ENCODE measurements at regions not wholly inside any gene's neighbourhood (a gene's known extent, or its start where the extent isn't known, plus 50 kb on each side); places are given as distances from the start of the nearest gene placed in this dataset.

DNA sequence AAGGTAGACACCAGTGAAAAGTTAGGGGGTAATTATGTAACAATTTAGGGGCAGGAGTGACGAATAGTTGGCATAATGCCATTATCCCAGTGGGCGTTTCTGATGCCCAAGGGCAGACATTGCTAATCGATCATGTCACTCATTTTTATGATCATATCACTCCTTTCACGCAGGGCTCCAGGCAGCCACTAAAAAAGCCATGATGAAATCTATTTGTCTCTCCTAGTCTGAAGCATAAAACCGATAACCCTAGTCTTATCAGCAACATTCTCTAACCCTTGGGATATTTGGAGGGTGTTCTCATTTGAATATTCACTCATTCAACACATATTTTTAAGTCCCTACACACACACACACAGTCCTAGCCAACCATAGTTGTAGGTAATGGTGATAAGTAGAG, 114.9 kb downstream of the NMUR2 start:
- H3K4me3 Mint-ChIP-seq: no peak overlapping the region
- no peaks in the 10 kb centered on the region for H3K9me3 Mint-ChIP-seq
- H3K27me3 Mint-ChIP-seq (ENCODE audit: low read depth): no peaks in the 10 kb centered on the region
- no peak overlapping the region for H3K27ac Mint-ChIP-seq
- no peaks in the 10 kb centered on the region for H3K36me3 Mint-ChIP-seq (ENCODE audit: low read depth)
- no peaks in the 10 kb centered on the region for H3K4me1 Mint-ChIP-seq (ENCODE audit: low read depth)

DNA sequence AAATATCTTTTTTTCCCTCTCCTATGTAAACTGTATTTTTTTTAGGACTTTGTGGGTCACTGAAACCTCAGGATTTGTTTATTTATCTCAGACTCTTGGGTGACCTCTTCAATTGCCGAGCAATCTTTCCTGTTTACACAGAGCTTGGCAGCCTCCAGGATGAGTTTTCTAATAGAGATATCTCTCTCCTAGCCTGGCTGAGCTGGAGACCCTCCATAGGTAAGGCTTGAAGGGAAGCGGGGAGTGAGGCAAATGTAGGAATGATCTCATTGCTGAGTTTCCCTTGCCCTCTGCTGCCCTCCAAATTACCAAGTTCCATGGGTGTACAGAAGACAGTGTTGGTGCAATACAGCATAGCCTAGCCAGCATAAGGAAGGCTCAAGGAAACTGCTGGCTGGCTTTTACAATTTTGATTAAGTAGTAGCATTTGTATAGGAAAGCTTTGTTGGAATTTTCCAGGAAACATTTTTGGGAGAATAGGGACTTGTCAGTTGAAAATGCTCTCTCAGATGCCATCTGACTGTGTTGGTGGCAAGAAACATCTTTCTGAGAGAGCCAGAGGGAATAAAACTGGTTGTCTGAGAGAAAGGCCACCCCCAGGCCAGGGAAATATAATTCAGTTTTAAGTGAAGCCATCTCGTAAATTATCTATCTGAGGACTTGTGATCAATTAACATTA, 116.0 kb downstream of the NMUR2 start:
- Mint-ChIP-seq H3K27ac (no peak overlapping the region), H3K36me3 (ENCODE audit: low read depth) (no peaks in the 10 kb centered on the region), H3K4me3 (no peak overlapping the region), H3K27me3 (ENCODE audit: low read depth) (no peaks in the 10 kb centered on the region), H3K4me1 (ENCODE audit: low read depth) (no peaks in the 10 kb centered on the region), H3K9me3 (no peaks in the 10 kb centered on the region)

- Mint-ChIP-seq H3K27me3 (ENCODE audit: low read depth) (no peaks in the 10 kb centered on the region), H3K9me3 (no peaks in the 10 kb centered on the region), H3K4me1 (ENCODE audit: low read depth) (no peaks in the 10 kb centered on the region), H3K27ac (no peak overlapping the region), H3K36me3 (ENCODE audit: low read depth) (no peaks in the 10 kb centered on the region), H3K4me3 (no peak overlapping the region)
These were observed 116.6 kb downstream of the NMUR2 start for GRCh38 chr5:152288499-152288898.

GRCh38 chr5:152285764-152286163, 119.3 kb downstream of the NMUR2 start:
- Mint-ChIP-seq H3K36me3 (ENCODE audit: low read depth) (no peaks in the 10 kb centered on the region), H3K4me3 (no peak overlapping the region), H3K27ac (no peak overlapping the region), H3K4me1 (ENCODE audit: low read depth) (no peaks in the 10 kb centered on the region), H3K9me3 (no peaks in the 10 kb centered on the region), H3K27me3 (ENCODE audit: low read depth) (no peaks in the 10 kb centered on the region)

- no peaks in the 10 kb centered on the region for H3K36me3 Mint-ChIP-seq (ENCODE audit: low read depth)
- no peaks in the 10 kb centered on the region for H3K9me3 Mint-ChIP-seq
- no peaks in the 10 kb centered on the region for H3K27me3 Mint-ChIP-seq (ENCODE audit: low read depth)
- no peak overlapping the region for H3K4me3 Mint-ChIP-seq
- no peaks in the 10 kb centered on the region for H3K4me1 Mint-ChIP-seq (ENCODE audit: low read depth)
- no peak overlapping the region for H3K27ac Mint-ChIP-seq
These were observed 122.7 kb downstream of the NMUR2 start for GRCh38 chr5:152282331-152282730.

DNA sequence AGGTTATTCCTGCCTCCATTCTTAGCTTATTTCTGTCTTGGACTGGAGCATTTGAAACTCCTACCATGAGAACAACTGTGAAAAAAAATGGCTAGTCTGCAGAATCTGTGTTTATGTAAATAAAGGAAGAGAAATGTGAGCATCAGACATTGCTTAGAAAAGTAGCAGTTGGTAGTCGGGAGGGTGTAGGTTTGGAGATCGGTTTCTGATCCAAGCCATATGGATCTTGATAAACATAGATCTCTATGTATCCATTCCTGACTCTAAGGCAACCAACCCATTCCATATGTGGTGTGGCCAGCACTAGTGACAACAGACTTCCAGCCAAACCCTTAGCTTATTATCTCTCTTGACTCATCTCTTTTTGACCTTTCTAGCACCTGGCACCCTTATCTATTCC, 127.1 kb downstream of the NMUR2 start:
- Mint-ChIP-seq H3K9me3 (no peaks in the 10 kb centered on the region), H3K27ac (no peak overlapping the region), H3K36me3 (ENCODE audit: low read depth) (no peaks in the 10 kb centered on the region), H3K4me3 (no peak overlapping the region), H3K27me3 (ENCODE audit: low read depth) (no peaks in the 10 kb centered on the region), H3K4me1 (ENCODE audit: low read depth) (no peaks in the 10 kb centered on the region)

- Mint-ChIP-seq H3K27ac (no peak overlapping the region), H3K4me1 (ENCODE audit: low read depth) (no peaks in the 10 kb centered on the region), H3K4me3 (no peak overlapping the region), H3K27me3 (ENCODE audit: low read depth) (no peaks in the 10 kb centered on the region), H3K9me3 (no peaks in the 10 kb centered on the region), H3K36me3 (ENCODE audit: low read depth) (no peaks in the 10 kb centered on the region)
These were observed 130.9 kb downstream of the NMUR2 start for GRCh38 chr5:152274224-152274623.

GRCh38 chr5:152271420-152271819, 133.7 kb downstream of the NMUR2 start:
- Mint-ChIP-seq H3K36me3 (ENCODE audit: low read depth) (no peaks in the 10 kb centered on the region), H3K4me1 (ENCODE audit: low read depth) (no peaks in the 10 kb centered on the region), H3K27me3 (ENCODE audit: low read depth) (no peaks in the 10 kb centered on the region), H3K27ac (no peak overlapping the region), H3K4me3 (no peak overlapping the region), H3K9me3 (no peaks in the 10 kb centered on the region)

- Mint-ChIP-seq H3K4me1 (ENCODE audit: low read depth) (no peaks in the 10 kb centered on the region), H3K9me3 (no peaks in the 10 kb centered on the region), H3K27ac (no peak overlapping the region), H3K27me3 (ENCODE audit: low read depth) (no peaks in the 10 kb centered on the region), H3K4me3 (no peak overlapping the region), H3K36me3 (ENCODE audit: low read depth) (no peaks in the 10 kb centered on the region)
These were observed 135.0 kb downstream of the NMUR2 start for GRCh38 chr5:152270096-152270495.

GRCh38 chr5:152269533-152269932, 135.5 kb downstream of the NMUR2 start:
- Mint-ChIP-seq H3K4me3 (no peak overlapping the region), H3K4me1 (ENCODE audit: low read depth) (no peaks in the 10 kb centered on the region), H3K9me3 (no peaks in the 10 kb centered on the region), H3K27me3 (ENCODE audit: low read depth) (no peaks in the 10 kb centered on the region), H3K27ac (no peak overlapping the region), H3K36me3 (ENCODE audit: low read depth) (no peaks in the 10 kb centered on the region)

- no peaks in the 10 kb centered on the region for H3K27me3 Mint-ChIP-seq (ENCODE audit: low read depth)
- no peak overlapping the region for H3K27ac Mint-ChIP-seq
- H3K36me3 Mint-ChIP-seq (ENCODE audit: low read depth): no peaks in the 10 kb centered on the region
- no peaks in the 10 kb centered on the region for H3K9me3 Mint-ChIP-seq
- no peak overlapping the region for H3K4me3 Mint-ChIP-seq
- no peaks in the 10 kb centered on the region for H3K4me1 Mint-ChIP-seq (ENCODE audit: low read depth)
These were observed 140.3 kb downstream of the NMUR2 start for GRCh38 chr5:152264645-152265254.

DNA sequence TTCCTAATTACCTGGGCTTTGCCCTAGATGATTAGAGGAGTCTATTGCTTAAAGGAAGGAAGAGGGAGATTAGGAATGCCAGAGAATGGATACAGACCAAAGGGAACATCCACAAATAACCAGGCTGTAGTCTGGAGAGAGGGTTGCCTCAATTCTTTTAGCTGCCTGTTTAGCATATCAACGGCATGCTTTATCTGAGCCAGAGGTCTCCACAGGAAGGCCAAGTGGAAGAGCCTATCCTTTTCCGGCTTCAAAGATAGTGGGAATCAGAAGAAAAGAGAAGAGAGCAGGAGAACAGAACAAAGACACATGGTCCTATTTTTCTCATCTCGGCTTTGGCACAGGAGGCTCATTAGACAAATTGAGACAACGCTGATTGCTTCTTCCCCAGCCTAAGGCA, 142.4 kb downstream of the NMUR2 start:
- no peaks in the 10 kb centered on the region for H3K36me3 Mint-ChIP-seq (ENCODE audit: low read depth)

DNA sequence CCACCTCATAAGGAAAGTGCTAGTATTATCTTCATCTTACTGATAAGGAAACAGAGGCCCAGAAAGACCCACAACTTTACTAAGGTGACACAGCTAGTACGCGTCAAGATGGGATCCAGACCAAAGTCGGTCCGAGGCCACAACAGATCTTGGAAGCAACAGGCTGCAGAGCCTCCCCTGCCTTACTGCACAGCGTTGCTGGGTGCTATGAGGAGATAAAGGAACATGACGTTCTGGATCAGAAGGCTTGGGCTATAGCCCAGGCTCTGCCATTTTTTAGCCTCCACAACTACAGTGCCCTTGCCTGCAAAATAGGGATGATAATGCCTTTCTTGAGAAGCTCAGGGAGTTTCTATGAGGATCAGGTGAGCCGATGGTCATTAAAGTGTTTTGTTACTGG, 144.1 kb downstream of the NMUR2 start:
- no peaks in the 10 kb centered on the region for H3K9me3 Mint-ChIP-seq
- H3K27me3 Mint-ChIP-seq (ENCODE audit: low read depth): no peaks in the 10 kb centered on the region
- no peaks in the 10 kb centered on the region for H3K36me3 Mint-ChIP-seq (ENCODE audit: low read depth)
- H3K27ac Mint-ChIP-seq: no peak overlapping the region
- no peaks in the 10 kb centered on the region for H3K4me1 Mint-ChIP-seq (ENCODE audit: low read depth)
- H3K4me3 Mint-ChIP-seq: no peak overlapping the region

More for the DNA sequence above, 142.4 kb downstream of the NMUR2 start:
- H3K4me1 Mint-ChIP-seq (ENCODE audit: low read depth): no peaks in the 10 kb centered on the region
- H3K9me3 Mint-ChIP-seq: no peaks in the 10 kb centered on the region
- H3K27ac Mint-ChIP-seq: no peak overlapping the region
- H3K27me3 Mint-ChIP-seq (ENCODE audit: low read depth): no peaks in the 10 kb centered on the region
- no peak overlapping the region for H3K4me3 Mint-ChIP-seq

DNA sequence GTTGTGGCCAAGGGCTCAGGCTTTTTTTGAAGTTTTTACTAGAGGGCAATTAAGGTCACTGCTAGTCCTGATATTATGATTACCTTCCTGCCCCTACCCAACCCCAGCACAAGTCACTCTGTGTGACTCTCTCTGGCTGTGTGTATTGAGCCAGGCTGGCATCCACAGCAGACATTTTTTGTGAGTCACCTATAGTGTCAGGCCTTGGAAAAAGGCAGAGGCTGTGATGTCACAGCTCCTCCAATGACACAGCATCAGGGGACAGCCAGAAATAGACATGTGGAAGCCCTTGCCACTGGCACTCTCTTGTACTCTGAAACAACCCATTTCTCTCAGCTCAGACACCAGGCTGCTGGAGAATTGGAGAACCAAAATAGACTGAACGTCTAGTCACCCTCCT, 145.4 kb downstream of the NMUR2 start:
- no peaks in the 10 kb centered on the region for H3K4me1 Mint-ChIP-seq (ENCODE audit: low read depth)
- no peaks in the 10 kb centered on the region for H3K36me3 Mint-ChIP-seq (ENCODE audit: low read depth)
- no peaks in the 10 kb centered on the region for H3K9me3 Mint-ChIP-seq
- H3K27ac Mint-ChIP-seq: no peak overlapping the region
- H3K4me3 Mint-ChIP-seq: no peak overlapping the region
- H3K27me3 Mint-ChIP-seq (ENCODE audit: low read depth): no peaks in the 10 kb centered on the region

DNA sequence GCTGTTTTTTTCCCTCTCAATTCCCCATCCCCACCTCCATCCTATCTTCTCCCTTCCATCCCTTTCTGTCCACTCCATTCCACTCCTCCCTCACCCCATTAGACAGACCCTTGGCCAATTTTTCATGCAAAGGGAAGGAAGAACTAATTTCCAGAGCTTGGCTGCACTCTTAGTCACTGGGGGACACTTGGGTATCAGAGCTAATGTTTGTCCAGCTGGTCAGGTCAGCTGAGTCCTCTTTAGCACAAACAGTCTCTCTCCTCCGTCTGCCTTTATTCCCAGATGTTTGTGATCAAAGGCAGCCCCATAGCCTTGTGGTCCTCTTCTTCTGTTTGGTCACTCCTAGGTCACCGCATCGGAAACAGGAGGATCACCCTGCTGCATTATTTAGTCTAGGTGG, 148.5 kb downstream of the NMUR2 start:
- Mint-ChIP-seq H3K27ac (no peak overlapping the region), H3K27me3 (ENCODE audit: low read depth) (no peaks in the 10 kb centered on the region), H3K4me3 (no peak overlapping the region), H3K9me3 (no peaks in the 10 kb centered on the region), H3K4me1 (ENCODE audit: low read depth) (no peaks in the 10 kb centered on the region), H3K36me3 (ENCODE audit: low read depth) (no peaks in the 10 kb centered on the region)
